ENCODE measurements at regions not wholly inside any gene's neighbourhood (a gene's known extent, or its start where the extent isn't known, plus 50 kb on each side); places are given as distances from the start of the nearest gene placed in this dataset.

- TF ChIP-seq CTCF (IDR thresholded peaks at IDR 0.05 in 4 of 5, conservative IDR thresholded peaks at IDR 0.05 in 1 of 5) (no peak), POLR2A (IDR thresholded peaks at IDR 0.05) (no peak)
These were observed 273.8 kb upstream of the MVB12B start for GRCh38 chr9:126052791-126053190.

Measured in gastrocnemius medialis (tissue), 4 donors.